ENCODE measurements at regions not wholly inside any gene's neighbourhood (a gene's known extent, or its start where the extent isn't known, plus 50 kb on each side); places are given as distances from the start of the nearest gene placed in this dataset.
"Not testable (repeated sequence)": the region's sequence is repeated elsewhere in the genome, so short reads cannot be mapped to it uniquely, and the experiment has no call there.

DNA sequence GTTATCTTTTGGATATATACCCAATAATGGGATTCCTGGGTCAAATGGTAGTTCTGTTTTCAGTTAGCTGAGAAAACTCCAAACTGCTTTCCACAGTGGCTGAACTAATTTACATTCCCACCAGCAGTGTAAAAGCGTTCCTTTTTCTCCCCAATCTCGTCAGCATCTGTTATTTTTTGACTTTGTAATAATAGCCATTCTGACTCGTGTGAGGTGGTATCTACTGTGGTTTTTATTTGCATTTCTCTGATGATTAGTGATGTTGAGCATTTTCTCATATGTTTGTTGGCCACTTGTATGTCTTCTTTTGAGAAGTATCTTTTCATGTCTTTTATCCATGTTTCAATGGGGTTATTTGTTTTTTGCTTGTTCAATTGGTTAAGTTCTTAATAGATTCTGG lies 82.1 kb upstream of the ABCA1 start:
- not testable (repeated sequence) for TF ChIP-seq MEF2A (IDR thresholded peaks at IDR 0.05; ENCODE audit: control insufficient read depth, low read depth, low read length); MYC (IDR thresholded peaks at IDR 0.05; ENCODE audit: low read depth, low read length); MYC (CRISPR knock-in tag; IDR thresholded peaks at IDR 0.05; ENCODE audit: borderline replicate concordance, low read depth); CTCF (IDR thresholded peaks at IDR 0.05 in 2 of 3, conservative IDR thresholded peaks at IDR 0.05 in 1 of 3; ENCODE audit: insufficient read depth in 2 of 3, low read depth in 1 of 3, low read length in 3 of 3); SMARCC2 (IDR thresholded peaks at IDR 0.05; ENCODE audit: low read depth); MEF2D (tag; conservative IDR thresholded peaks at IDR 0.05; ENCODE audit: low read depth); TAF15 (IDR thresholded peaks at IDR 0.05; ENCODE audit: low read depth, low read length); RBFOX2 (IDR thresholded peaks at IDR 0.05; ENCODE audit: low read depth, low read length)

Measured in K562 (cell line).